Activated naive CD8-positive, alpha-beta T cell treated with anti-CD3 and anti-CD28 coated beads, Interleukin-2, amount 50 U/mL, for 16 hours (primary cell): ENCODE measurements at regions not wholly inside any gene's neighbourhood (a gene's known extent, or its start where the extent isn't known, plus 50 kb on each side); places are given as distances from the start of the nearest gene placed in this dataset.

Experiments
- DNase-seq: peaks from one replicate; pipeline ENCODE4 v3.0.0-alpha.2; 2020; ENCODE audit warnings: low read depth, low spot score

- DNase-seq, result no peak
Observed at GRCh38 chr13:99911965-99912566, 59.5 kb downstream of the ZIC5 start.

DNA sequence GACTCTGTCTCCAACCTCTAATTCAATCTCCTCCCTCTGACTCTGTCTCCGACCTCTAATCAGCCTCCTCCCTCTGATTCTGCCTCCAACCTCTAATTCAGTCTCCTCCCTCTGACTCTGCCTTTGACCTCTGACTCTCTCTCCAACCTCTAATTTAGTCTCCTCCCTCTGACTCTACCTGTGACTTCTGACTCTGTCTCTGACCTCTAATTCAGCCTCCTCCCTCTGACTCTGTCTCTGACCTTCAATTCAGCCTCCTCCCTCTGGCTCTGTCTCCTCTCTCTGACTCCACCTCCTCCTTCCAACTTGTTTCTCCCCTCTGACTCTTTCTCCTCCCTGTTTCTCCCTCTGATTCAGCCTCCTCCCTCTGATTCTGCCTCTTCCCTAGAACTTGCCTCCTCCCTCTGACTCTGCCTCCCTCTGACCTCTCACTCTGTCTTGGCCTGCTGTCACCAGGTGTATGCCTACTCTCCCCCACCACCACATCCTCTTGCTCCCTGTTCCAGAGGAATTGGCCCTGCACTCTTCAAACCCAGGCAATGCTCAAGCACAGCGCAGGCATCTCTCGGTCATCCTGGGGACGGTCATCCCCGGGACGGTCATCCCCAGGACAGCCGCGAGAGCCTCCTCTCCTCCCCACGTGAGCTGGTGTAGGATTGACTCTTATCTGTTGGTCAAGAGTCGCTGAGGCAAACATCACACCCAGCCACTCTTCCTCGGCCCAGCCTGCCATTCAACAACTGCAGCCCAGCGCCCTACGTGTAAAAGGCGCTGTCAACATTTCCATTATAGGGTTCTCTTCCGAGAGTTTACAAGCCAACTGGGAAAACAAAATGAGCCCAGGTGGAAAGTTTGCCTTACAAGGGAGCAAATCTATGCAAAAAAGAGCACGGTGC is 60.2 kb downstream of the ZIC5 start:
- DNase-seq, result no peak

GRCh38 chr13:99909836-99910619 is 61.5 kb downstream of the ZIC5 start:
- no peak for DNase-seq

- no peak for DNase-seq
Observed at GRCh38 chr13:99909097-99909835, 62.3 kb downstream of the ZIC5 start.

- no peak for DNase-seq
Observed at GRCh38 chr13:99908140-99908803, 63.3 kb downstream of the ZIC5 start.

GRCh38 chr13:99907627-99908026 is 63.9 kb downstream of the ZIC5 start:
- no peak for DNase-seq

- DNase-seq, result no peak
Observed at GRCh38 chr13:99907038-99907437, 64.5 kb downstream of the ZIC5 start.

- no peak for DNase-seq
Observed at GRCh38 chr13:99905814-99906213, 65.8 kb downstream of the ZIC5 start.

DNA sequence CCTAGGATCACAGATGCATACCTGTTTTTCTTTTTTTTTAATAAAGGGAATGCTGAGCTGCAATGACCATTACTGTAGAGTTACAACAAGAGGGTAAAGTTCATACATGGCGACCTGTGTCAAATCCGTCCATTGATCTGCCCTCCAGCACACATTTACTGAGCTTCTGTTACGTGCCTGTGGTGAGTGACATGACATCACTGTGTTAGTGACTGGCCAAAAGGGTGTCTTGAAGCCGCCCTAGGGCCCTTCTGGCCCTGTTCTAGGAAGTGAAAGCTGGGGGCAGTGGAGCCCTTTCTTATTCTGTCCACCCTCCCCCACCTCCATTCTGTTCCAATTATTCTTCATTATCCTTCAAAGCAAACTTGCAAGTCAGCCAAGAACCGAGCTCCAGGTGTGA is 66.3 kb downstream of the ZIC5 start:
- no peak for DNase-seq

GRCh38 chr13:99903140-99903539 is 68.4 kb downstream of the ZIC5 start:
- DNase-seq, result no peak

DNA sequence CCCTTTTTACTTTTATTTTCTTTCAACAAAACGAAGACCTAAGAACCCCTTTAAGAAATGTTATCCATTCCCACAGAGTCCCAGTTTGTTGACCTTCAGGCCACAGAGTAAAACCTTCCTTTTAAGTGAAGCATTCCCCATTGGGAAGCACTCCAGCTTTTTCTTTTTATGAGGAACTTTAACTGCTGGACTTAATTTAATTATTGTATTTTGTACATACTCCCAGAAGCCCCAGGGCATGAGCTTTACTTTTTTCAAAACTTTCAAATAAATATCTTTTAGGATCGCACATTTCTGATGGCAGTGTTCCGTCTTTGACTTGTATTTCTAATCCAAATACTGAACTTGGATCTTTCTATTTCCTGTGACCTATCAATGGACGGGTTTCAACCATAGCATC is 68.9 kb downstream of the ZIC5 start:
- DNase-seq, result no peak

DNA sequence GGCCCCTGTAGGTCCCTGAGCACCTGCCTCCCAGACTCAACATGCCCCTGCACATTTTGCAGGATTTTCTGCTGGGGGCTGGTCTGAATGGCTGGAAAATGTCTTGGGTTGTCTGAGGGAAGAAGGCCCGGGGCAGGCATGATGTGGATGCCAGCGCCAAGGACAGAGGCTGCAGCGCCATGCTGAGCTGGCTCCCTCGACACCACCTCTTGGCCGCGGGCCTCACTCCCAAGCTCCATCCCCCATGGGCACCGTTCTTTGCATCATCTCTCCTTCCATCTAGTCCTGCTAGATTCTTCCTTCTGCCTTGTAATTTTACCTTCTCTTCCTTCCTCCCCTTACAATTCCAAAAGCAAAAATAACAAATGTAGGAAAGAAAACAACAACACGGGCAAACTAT is 70.6 kb downstream of the ZIC5 start:
- DNase-seq, result no peak

DNA sequence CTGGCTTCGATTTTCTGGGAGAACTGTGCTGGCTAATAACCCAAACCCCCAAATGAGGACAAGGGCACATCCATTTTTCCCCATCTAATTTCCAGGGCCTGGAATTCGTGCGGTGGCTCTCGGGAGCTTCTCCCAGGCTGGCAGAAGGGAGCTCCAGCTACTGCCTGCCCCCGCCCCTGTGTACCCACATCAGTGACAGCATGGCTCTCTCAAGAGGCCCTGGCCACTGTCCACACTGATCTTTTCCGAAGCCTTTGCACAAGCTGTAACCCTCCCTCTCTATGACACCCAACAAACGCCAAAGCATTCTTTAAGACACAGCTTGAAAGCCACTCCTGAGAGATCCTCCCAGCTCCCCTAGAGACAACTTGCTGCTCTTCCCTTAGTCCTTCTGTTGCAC is 73.1 kb downstream of the ZIC5 start:
- no peak for DNase-seq

DNA sequence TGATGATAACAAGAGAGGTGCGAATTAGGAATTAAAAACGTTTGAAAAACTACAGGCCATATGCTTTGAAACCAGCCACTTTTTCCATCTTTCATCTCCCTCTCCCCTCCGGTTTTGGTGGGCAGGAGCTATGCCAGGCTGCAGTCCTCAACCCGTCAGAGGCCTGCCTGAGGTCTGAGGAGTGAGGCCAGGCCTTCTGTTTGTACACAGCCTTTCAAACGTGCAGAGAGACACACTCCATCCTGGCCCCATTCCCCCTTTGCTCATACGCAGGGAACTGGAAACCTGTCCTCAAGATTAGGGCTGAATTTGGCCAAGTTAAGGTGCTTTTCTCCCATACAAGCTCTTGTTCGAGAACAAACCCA is 74.5 kb downstream of the ZIC5 start:
- no peak for DNase-seq

- no peak for DNase-seq
Observed at GRCh38 chr13:99896369-99897075, 75.0 kb downstream of the ZIC5 start.

- no peak for DNase-seq
Observed at GRCh38 chr13:99895444-99896368, 75.9 kb downstream of the ZIC5 start.

GRCh38 chr13:99894840-99895443 is 76.6 kb downstream of the ZIC5 start:
- no peak for DNase-seq

DNA sequence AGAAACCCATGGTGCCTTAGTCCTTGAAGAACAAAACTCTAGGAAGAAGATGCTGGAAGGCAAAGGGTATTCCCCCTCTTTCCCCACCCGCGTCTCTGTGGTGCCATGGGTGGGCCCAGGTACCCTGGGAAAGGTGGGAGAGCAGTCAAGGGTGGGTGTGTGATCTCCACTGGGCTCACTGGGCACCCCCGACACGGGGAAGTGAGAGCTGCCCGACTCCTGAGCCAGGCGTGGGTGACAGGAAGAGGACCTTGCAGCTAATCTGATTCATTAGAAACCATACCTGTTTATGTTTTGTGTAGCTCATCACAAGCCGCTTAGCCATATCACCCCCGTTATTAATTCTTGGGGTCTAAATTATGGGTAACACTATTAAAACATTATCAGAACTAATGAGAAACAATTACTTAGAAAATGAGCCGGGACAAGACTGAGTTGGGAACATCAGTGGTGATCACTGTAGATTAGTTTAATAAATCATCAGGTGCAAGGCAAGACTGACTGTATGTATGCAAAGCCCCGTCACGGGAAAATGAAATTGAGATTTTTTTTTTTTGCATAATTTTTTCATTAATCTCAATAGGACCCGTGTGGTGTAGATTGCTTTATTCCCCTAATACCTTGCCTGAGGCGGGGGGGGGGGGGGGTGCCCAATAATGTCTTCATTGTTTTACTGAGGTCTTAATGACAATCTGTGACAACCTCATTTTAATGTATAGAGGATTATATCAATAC is 77.3 kb downstream of the ZIC5 start:
- DNase-seq, result no peak
